ENCODE measurements at regions not wholly inside any gene's neighbourhood (a gene's known extent, or its start where the extent isn't known, plus 50 kb on each side); places are given as distances from the start of the nearest gene placed in this dataset.
"Not testable (repeated sequence)": the region's sequence is repeated elsewhere in the genome, so short reads cannot be mapped to it uniquely, and the experiment has no call there.

DNA sequence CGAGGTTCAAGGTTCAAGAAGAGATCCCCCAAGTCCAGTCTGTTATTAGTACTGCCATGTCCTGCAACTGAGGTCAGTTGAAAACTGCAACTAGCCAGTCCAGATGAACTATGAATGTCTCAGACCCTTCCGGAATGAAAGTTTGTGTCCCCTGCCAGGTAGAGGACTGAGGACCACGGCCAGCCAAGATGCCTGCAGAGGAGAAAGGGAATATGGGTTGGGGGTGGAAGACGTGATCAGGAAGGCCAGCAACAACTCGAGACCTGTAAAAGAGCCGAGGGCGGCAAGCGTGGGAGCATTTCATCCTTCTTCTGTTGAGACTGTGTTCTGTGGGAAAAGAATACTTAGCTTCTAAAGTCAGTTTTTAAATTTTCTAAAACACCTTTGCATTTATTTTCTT is 572.4 kb upstream of the B3GAT1 start:
- TF ChIP-seq EZH2 (IDR thresholded peaks at IDR 0.05; ENCODE audit: low read length, missing control alignments), result no peak
- TF ChIP-seq, protein P1, sequence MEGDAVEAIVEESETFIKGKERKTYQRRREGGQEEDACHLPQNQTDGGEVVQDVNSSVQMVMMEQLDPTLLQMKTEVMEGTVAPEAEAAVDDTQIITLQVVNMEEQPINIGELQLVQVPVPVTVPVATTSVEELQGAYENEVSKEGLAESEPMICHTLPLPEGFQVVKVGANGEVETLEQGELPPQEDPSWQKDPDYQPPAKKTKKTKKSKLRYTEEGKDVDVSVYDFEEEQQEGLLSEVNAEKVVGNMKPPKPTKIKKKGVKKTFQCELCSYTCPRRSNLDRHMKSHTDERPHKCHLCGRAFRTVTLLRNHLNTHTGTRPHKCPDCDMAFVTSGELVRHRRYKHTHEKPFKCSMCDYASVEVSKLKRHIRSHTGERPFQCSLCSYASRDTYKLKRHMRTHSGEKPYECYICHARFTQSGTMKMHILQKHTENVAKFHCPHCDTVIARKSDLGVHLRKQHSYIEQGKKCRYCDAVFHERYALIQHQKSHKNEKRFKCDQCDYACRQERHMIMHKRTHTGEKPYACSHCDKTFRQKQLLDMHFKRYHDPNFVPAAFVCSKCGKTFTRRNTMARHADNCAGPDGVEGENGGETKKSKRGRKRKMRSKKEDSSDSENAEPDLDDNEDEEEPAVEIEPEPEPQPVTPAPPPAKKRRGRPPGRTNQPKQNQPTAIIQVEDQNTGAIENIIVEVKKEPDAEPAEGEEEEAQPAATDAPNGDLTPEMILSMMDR (conservative IDR thresholded peaks at IDR 0.05 in 1 of 2, IDR thresholded peaks at IDR 0.05 in 1 of 2; ENCODE audit: low read depth in 1 of 2, low read length in 2 of 2), result no peak
- no peak for DNase-seq (ENCODE audit: low read depth in 2 of 2)
- H3K9me3 ChIP-seq (ENCODE audit: control insufficient read depth, insufficient read depth, low read depth, low read length), result no peaks in the 10 kb centered on the region

DNA sequence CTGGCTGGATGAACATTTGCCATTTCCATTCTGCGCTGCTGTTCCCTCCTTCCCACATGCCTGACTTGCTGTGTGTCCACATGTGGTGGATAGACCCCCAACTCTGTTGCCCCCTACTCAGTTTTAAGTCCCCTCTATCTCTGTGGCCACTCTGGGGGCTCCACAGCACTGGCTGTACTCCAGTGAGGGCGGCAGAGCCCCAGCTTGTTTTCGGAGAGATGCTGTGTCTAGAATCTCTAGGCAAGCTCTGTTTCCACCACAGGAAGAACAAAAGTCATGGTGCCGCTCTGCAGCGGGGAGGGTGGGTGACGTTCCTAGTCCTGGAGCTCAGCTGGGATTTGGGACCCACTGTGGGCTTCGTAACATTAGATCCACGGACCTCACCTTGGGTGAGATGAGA is 570.4 kb upstream of the B3GAT1 start:
- not testable (repeated sequence) for DNase-seq (ENCODE audit: low read depth in 2 of 2)

More for the DNA sequence above, 572.4 kb upstream of the B3GAT1 start:
- H3K36me3 ChIP-seq (ENCODE audit: control insufficient read depth, insufficient read depth, low read length), result no peaks in the 10 kb centered on the region
- H3K4me1 ChIP-seq (ENCODE audit: control insufficient read depth, extremely low read depth, insufficient read depth, low read length), result no peaks in the 10 kb centered on the region
- no peaks in the 10 kb centered on the region for H4K20me1 ChIP-seq (ENCODE audit: control insufficient read depth, extremely low read depth, insufficient read depth, low read length)
- no peak overlapping the region for H2AFZ ChIP-seq (ENCODE audit: low read length)
- no peak overlapping the region for H3K4me3 ChIP-seq (replicated peaks in 1 of 4; ENCODE audit: control extremely low read depth in 1 of 4, insufficient read depth in 1 of 4, low read depth in 3 of 4, low read length in 4 of 4)
- H3K9ac ChIP-seq (ENCODE audit: insufficient read depth, low read length), result no peak overlapping the region
- no peaks in the 10 kb centered on the region for H3K27me3 ChIP-seq (ENCODE audit: control insufficient read depth, insufficient read depth, low read length)
- no peaks in the 10 kb centered on the region for H3K79me2 ChIP-seq (ENCODE audit: control insufficient read depth, insufficient read depth, low read length)
- no peak overlapping the region for H3K27ac ChIP-seq (ENCODE audit: insufficient read depth, low read length)
- H3K4me2 ChIP-seq (ENCODE audit: extremely low read depth, insufficient read depth, low read length), result no peak overlapping the region

DNA sequence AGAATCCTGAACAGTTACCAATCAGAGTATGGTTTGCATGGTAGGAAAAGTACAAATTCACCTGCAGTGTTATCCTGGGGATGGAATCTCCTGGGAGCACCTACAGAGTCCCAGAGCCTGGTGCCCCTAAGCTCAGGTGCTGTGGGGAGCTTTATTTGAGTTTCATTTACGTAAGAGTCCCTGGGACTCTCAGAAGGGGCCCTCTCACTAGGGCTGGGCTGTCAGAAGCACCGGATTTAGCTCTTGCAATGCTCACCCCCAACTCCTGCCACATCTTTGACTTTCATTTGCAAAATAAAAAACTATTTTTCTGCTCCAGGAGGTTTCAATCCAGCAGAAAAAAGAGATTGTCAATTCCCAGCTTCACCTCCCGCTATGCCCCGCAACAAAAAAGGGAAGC is 569.8 kb upstream of the B3GAT1 start:
- Histone ChIP-seq H3K4me1 (ENCODE audit: control insufficient read depth, extremely low read depth, insufficient read depth, low read length) (no peaks in the 10 kb centered on the region), H3K9me3 (ENCODE audit: control insufficient read depth, insufficient read depth, low read depth, low read length) (no peaks in the 10 kb centered on the region), H3K36me3 (ENCODE audit: control insufficient read depth, insufficient read depth, low read length) (no peaks in the 10 kb centered on the region), H3K79me2 (ENCODE audit: control insufficient read depth, insufficient read depth, low read length) (no peaks in the 10 kb centered on the region), H4K20me1 (ENCODE audit: control insufficient read depth, extremely low read depth, insufficient read depth, low read length) (no peaks in the 10 kb centered on the region), H3K9ac (ENCODE audit: insufficient read depth, low read length) (no peak overlapping the region), H3K27ac (ENCODE audit: insufficient read depth, low read length) (no peak overlapping the region), H3K4me2 (ENCODE audit: extremely low read depth, insufficient read depth, low read length) (no peak overlapping the region), H2AFZ (ENCODE audit: low read length) (no peak overlapping the region), H3K4me3 (replicated peaks in 1 of 4; ENCODE audit: control extremely low read depth in 1 of 4, insufficient read depth in 1 of 4, low read depth in 3 of 4, low read length in 4 of 4) (no peak overlapping the region), H3K27me3 (ENCODE audit: control insufficient read depth, insufficient read depth, low read length) (no peaks in the 10 kb centered on the region)
- TF ChIP-seq EZH2 (IDR thresholded peaks at IDR 0.05; ENCODE audit: low read length, missing control alignments), result no peak
- TF ChIP-seq, protein P1 (conservative IDR thresholded peaks at IDR 0.05 in 1 of 2, IDR thresholded peaks at IDR 0.05 in 1 of 2; ENCODE audit: low read depth in 1 of 2, low read length in 2 of 2), result no peak
- no peak for DNase-seq (ENCODE audit: low read depth in 2 of 2)

More for the DNA sequence above, 570.4 kb upstream of the B3GAT1 start:
- H4K20me1 ChIP-seq (ENCODE audit: control insufficient read depth, extremely low read depth, insufficient read depth, low read length); H3K4me1 ChIP-seq (ENCODE audit: control insufficient read depth, extremely low read depth, insufficient read depth, low read length); H3K36me3 ChIP-seq (ENCODE audit: control insufficient read depth, insufficient read depth, low read length); H3K4me3 ChIP-seq (replicated peaks in 1 of 4; ENCODE audit: control extremely low read depth in 1 of 4, insufficient read depth in 1 of 4, low read depth in 3 of 4, low read length in 4 of 4); H3K9me3 ChIP-seq (ENCODE audit: control insufficient read depth, insufficient read depth, low read depth, low read length); H3K79me2 ChIP-seq (ENCODE audit: control insufficient read depth, insufficient read depth, low read length); H2AFZ ChIP-seq (ENCODE audit: low read length); H3K4me2 ChIP-seq (ENCODE audit: extremely low read depth, insufficient read depth, low read length); H3K9ac ChIP-seq (ENCODE audit: insufficient read depth, low read length); H3K27me3 ChIP-seq (ENCODE audit: control insufficient read depth, insufficient read depth, low read length); H3K27ac ChIP-seq (ENCODE audit: insufficient read depth, low read length): not testable (repeated sequence)
